NCI-H446 treated with DMSO at 0.1 percent for 48 hours (cell line): ENCODE measurements at regions not wholly inside any gene's neighbourhood (a gene's known extent, or its start where the extent isn't known, plus 50 kb on each side); places are given as distances from the start of the nearest gene placed in this dataset.

ENCODE experiments used
- DNase-seq: peaks from one replicate; lab custom pipeline; 2025; lab: John Stamatoyannopoulos, UW

- no peak for DNase-seq
These were observed 217.9 kb upstream of the RND3 start for GRCh38 chr2:150705357-150705756.

- DNase-seq: no peak
These were observed 215.3 kb upstream of the RND3 start for GRCh38 chr2:150702791-150703190.

GRCh38 chr2:150700666-150701580 is 213.5 kb upstream of the RND3 start:
- no peak for DNase-seq

- no peak for DNase-seq
These were observed 211.8 kb upstream of the RND3 start for GRCh38 chr2:150699218-150699617.

- no peak for DNase-seq
These were observed 210.7 kb upstream of the RND3 start for GRCh38 chr2:150698016-150698661.

GRCh38 chr2:150697596-150697995 is 210.1 kb upstream of the RND3 start:
- no peak for DNase-seq

- no peak for DNase-seq
These were observed 208.1 kb upstream of the RND3 start for GRCh38 chr2:150695451-150696135.

GRCh38 chr2:150693556-150693955 is 206.1 kb upstream of the RND3 start:
- no peak for DNase-seq

GRCh38 chr2:150690870-150691269 is 203.4 kb upstream of the RND3 start:
- DNase-seq: no peak

GRCh38 chr2:150690261-150690660 is 202.8 kb upstream of the RND3 start:
- no peak for DNase-seq

- DNase-seq: no peak
These were observed 202.1 kb upstream of the RND3 start for GRCh38 chr2:150689590-150689989.

GRCh38 chr2:150688016-150688415 is 200.5 kb upstream of the RND3 start:
- DNase-seq: no peak

- DNase-seq: no peak
These were observed 198.9 kb upstream of the RND3 start for GRCh38 chr2:150686391-150686790.

- no peak for DNase-seq
These were observed 193.8 kb upstream of the RND3 start for GRCh38 chr2:150681120-150681804.

GRCh38 chr2:150679456-150680120 is 192.1 kb upstream of the RND3 start:
- no peak for DNase-seq

- DNase-seq: no peak
These were observed 190.1 kb upstream of the RND3 start for GRCh38 chr2:150677551-150677950.

GRCh38 chr2:150676747-150677383 is 189.4 kb upstream of the RND3 start:
- no peak for DNase-seq

- no peak for DNase-seq
These were observed 188.3 kb upstream of the RND3 start for GRCh38 chr2:150675807-150676206.

- DNase-seq: no peak
These were observed 186.8 kb upstream of the RND3 start for GRCh38 chr2:150674283-150674682.

GRCh38 chr2:150672311-150672710 is 184.8 kb upstream of the RND3 start:
- no peak for DNase-seq

GRCh38 chr2:150669492-150669891 is 182.0 kb upstream of the RND3 start:
- DNase-seq: no peak
